ELR (cell line): ENCODE measurements at regions not wholly inside any gene's neighbourhood (a gene's known extent, or its start where the extent isn't known, plus 50 kb on each side); places are given as distances from the start of the nearest gene placed in this dataset.

Experiments used
- DNase-seq: peaks from one replicate; pipeline ENCODE4 v3.0.0-alpha.2; 2015; ENCODE audit warnings: low read depth

- peak; percentile 37 for DNase-seq
These were observed 142.6 kb upstream of the CPSF6 start for GRCh38 chr12:69096669-69097335.

DNA sequence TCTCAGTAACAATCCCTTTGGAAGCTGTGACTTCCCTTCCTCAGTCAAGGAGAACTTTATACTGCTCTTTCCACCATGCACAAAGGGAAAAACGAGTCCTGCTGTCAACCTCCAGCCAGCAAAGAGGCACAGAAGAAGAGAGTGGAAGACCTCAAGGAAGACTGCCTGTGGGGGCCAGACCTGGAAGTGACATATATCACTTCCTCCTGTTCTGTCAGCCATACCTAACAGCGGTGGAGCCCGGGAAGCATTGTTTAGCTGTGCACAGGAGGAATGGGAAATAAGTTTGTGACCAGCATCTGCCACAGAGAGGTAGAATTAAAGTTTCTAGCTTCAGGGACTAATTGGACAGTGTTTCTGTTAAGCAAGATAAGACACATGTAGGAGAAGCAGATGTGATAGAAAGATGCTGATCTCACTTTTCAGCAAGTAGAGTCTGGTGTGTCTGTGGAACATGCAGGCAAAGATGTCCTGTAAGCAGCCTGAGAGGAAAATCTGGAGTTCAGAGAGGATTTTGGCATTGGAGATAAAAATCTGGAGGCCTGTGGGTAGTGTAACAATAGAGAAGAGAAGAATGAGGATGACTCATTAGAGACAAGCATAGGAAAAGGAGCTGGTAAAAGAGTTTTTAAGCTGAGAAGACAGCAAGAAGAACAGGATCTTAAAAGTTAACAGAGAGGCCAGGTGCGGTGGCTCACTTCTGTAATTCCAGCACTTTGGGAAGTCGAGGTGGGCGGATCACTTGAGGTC lies 141.6 kb upstream of the CPSF6 start:
- peak; percentile 33 for DNase-seq

DNA sequence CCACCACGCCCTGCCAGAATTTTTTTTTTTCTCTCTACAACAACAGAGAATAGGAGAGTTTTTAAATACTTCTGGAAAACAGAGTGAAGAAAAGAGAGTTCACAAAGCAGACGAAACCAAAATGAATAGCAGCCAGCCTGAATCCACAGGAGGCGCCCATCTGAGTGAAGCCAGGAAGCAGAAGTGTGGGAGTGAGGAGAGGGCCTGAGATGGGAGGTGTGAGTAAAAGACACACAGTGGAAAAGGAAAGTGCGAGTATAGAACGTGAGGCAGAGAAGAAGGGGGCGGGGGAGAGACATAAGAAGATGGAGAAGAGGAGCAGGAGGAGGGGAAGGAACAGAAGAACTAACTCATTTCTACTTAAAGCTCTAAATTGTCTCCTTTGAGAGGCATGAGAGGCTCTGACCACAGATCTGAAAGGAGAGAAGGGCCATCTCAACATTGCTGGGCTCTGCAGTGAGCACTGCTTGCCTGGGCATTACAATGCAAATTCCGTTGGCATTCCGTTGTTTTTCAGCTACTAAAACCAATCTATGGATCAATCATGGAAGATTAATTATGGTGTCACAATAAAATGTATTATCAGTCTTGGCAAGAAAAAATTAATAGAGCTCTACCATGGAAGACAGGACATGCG lies 140.1 kb upstream of the CPSF6 start:
- DNase-seq, result no peak

DNA sequence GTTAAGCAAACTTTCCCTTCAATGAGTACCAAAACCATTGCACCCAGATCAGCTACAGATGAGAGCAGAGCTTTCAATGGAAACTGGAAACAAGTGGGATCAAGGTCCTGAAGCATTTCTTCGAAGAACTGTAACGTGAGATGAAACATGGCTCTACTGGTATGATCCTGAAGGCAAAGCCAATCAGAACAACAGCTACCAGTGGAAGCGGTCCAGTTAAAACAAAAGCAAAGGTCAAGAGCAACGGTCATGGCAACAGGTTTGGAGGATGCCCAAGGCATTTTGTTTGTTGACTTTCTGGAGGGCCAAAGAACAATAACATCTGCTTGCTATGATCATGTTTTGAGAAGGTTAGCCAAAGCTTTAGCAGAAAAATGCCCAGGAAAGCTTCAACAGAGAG lies 137.9 kb upstream of the CPSF6 start:
- DNase-seq, result no peak

GRCh38 chr12:69102856-69103255 lies 136.5 kb upstream of the CPSF6 start:
- no peak for DNase-seq

- DNase-seq, result no peak
These were observed 134.0 kb upstream of the CPSF6 start for GRCh38 chr12:69105101-69105962.

- no peak for DNase-seq
These were observed 132.8 kb upstream of the CPSF6 start for GRCh38 chr12:69106482-69107118.

DNA sequence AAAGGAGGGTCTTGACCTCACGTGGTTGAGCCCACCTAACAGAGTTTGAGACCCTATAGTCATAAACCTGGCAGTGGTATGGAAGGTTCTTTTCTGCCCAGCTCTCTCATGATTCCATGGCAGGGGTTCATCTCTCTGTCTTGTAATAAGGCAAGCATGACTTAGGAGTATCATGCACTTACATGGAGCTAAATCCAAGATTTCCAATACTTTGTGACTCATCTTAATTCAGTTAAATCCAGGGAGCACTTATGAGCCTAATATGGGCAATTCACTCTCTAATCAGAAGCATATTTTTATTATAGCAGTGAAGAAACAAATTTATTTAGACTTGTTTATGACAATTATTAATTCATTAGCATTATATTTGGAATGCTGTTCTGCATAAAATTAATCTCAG lies 131.8 kb upstream of the CPSF6 start:
- DNase-seq, result no peak

DNA sequence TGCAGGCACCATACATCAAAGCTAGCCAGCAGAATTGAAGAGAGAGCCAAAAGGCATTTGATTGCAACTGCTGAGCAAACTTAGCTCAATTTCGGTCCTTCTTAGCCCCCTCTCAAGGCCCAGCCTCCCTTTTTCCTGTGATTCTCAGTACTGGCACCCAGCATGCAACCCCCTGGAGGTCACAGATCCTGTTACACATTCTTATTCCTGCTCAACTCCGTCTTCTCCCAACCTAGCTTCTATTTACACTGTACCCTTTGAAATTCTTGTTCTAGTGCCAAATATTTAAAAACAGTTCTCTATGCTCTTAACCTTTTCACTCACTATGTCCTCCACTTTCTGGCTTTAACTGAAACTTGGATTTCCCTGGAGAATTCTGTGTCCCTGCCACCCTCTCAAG lies 131.3 kb upstream of the CPSF6 start:
- DNase-seq, result no peak

- no peak for DNase-seq
These were observed 126.8 kb upstream of the CPSF6 start for GRCh38 chr12:69112616-69113015.

- DNase-seq, result no peak
These were observed 124.3 kb upstream of the CPSF6 start for GRCh38 chr12:69115099-69115498.

GRCh38 chr12:69115951-69116350 lies 123.4 kb upstream of the CPSF6 start:
- no peak for DNase-seq

DNA sequence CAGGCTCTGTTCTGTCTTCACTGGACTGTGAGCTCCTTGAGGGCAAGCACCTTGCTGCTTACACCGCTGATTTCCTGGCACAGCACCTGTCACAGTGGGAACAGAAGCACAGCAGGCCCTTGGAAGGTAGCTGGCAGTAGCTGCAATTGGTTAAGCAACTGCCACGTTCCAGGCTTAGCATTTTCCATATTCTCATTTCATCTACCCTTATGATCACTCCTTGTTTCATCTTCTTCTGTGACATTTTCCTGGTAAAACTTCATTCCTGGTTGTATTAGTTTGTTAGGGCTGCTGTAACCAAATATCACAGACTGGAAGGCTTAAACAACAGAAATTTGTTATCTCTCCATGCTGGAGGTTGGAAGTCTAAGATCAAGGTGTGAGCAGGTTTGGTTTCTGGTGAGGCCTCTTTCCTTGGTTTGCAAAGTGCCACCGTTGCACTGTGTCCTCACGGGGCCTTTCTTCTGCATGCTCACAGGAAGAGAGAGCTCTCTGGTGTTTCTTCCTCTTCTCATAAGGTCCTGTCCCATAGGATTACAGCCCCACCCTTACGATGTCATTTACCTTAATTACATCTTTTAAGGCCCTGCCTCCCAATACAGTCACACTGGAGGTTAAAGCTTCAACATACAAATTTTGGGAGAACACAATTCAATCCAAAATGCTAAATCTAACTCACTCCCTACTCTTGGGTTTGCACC lies 121.7 kb upstream of the CPSF6 start:
- no peak for DNase-seq

DNA sequence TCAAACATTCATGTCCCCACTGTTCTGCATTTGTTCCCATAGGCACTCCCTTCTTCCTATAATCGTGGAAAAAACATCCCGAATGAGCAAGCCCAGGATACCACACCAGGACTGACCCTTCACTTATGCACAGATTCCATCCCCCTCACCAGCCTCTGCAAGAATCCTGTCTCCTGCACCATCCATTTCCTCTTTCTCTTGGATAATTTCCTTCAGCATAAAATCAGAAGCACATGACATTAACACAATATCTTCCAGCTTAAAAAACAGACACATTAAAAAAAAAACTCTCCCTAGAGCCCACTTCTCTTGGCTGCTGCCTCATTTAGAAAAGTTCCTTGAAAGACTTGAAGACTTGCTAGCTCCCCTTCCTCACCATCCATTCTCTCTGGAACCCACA lies 120.9 kb upstream of the CPSF6 start:
- no peak for DNase-seq

DNA sequence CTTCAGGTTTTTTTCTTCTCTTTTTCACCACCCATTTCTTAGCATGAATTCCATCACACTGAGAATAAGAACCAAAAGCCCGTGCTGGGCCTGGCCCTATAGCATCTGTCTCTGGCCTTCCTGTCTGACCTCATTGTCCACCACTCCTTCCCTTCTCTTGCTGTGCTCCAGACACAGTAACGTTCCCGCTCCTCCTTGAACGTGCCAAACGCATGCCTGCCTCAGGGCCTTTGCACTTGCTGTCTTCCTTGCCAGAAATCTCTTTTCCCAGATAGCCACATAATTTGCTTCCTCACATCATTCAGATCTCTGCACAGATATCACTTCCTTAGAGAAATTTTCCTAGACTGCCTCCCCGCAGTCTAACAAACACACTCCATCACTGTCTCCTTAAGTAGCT lies 119.6 kb upstream of the CPSF6 start:
- DNase-seq, result no peak

GRCh38 chr12:69120354-69120753 lies 119.0 kb upstream of the CPSF6 start:
- no peak for DNase-seq

DNA sequence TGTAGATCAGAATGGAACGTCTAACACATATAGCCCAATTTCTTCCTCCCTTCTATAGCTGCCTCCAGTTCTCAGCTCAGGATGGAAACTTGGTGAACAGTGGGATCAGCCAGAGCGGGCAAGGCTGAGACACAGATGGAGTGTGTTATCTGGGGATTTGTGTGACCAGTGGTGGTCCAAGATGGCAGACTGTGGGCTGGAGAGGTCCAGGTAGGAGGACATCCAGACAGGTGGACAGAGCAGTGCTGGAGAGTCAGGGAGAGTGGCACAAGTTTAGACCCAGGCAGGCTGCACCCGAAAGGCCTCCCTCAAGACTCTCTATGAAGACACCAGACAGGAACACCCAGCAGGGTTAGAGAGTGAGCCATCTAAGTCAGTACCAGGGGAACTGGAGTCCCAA lies 116.1 kb upstream of the CPSF6 start:
- no peak for DNase-seq

DNA sequence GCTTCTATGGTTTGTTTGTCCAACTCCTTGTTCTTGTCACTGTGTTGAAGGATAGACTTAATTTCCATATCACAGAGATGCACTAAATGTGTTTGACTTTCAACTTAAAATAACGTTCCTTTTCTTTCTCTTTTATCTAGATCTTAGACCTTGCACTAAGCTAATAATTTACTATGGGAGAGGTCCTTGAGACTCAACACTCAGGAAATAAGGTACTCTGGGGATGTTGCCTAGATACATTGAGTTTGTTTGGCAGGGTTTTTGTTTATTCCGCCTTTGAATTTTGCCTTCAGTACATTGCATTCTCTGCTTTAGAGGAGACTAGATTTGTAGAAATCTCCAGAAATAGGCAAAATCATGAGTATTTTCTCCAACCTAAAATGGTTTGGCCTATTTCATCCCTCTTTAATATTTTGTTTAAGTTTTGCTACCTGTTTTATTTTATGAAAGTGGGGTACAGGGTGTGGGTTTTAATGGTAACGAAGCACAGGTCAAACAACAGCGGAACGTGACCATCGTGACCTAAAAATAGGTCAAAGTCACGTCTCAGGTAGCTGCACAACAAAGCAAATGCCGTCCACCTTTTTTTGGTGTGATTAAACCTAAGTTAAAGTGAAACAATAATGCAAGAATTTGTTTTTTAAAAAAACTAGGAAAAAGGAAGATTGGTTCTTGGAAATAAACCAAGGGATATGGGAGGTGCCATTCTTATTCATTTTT lies 115.3 kb upstream of the CPSF6 start:
- no peak for DNase-seq

DNA sequence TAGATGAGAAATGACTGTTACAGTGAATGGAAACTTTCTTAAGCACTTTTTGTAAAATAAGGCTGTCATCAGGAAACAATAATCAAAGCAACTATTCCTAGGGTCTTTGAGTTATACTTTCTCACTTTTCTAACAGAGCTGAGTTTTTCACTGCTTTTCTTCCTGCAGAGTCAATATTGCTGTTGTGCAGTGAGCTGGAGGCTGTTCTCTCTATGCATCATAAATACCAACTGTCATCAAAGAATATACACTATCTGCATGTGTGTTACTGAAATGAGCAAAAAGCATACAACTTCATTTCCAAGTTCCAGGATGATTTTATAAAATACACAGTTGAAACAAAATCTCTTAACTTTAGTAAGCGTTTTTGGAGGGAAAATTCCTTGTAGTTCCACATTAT lies 110.4 kb upstream of the CPSF6 start:
- DNase-seq, result no peak

- no peak for DNase-seq
These were observed 109.8 kb upstream of the CPSF6 start for GRCh38 chr12:69129564-69129963.

DNA sequence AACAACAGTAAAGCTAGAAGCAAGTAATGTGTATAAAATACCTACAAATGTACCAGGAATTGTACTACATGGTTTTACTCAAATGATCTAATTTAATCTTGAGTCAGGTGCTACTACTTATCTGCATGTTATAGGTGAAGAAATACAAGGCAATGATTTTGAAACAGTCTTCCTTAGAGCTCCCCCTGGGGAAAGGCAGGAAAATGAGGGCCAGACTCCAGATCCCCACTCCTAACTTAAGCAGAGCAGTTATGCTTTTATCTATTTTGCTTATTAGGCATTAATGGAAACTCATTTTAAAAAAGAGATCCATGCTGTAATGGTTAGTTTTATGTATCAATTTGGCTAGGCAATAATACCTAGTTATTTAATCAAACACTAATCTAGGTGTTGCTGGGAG lies 109.3 kb upstream of the CPSF6 start:
- peak; percentile 13 for DNase-seq
